ENCODE measurements at regions not wholly inside any gene's neighbourhood (a gene's known extent, or its start where the extent isn't known, plus 50 kb on each side); places are given as distances from the start of the nearest gene placed in this dataset.
A peak's percentile ranks its signal among the peaks of the same experiment; 100 is the strongest.

- TF ChIP-seq, protein P1, sequence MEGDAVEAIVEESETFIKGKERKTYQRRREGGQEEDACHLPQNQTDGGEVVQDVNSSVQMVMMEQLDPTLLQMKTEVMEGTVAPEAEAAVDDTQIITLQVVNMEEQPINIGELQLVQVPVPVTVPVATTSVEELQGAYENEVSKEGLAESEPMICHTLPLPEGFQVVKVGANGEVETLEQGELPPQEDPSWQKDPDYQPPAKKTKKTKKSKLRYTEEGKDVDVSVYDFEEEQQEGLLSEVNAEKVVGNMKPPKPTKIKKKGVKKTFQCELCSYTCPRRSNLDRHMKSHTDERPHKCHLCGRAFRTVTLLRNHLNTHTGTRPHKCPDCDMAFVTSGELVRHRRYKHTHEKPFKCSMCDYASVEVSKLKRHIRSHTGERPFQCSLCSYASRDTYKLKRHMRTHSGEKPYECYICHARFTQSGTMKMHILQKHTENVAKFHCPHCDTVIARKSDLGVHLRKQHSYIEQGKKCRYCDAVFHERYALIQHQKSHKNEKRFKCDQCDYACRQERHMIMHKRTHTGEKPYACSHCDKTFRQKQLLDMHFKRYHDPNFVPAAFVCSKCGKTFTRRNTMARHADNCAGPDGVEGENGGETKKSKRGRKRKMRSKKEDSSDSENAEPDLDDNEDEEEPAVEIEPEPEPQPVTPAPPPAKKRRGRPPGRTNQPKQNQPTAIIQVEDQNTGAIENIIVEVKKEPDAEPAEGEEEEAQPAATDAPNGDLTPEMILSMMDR (IDR thresholded peaks at IDR 0.05; ENCODE audit: insufficient read depth, low read depth, low read length), result no peak
- Histone ChIP-seq H3K36me3 (ENCODE audit: control insufficient read depth, insufficient read depth, low read length) (peaks cover 75% of the 10 kb centered on the region), H3K4me3 (ENCODE audit: low read depth, low read length) (no peak overlapping the region), H3K27me3 (ENCODE audit: control insufficient read depth, insufficient read depth, low read length) (no peaks in the 10 kb centered on the region)
- no peak for DNase-seq (ENCODE audit: low read depth)
- ChIA-PET POLR2A (no interaction called here), CTCF (interaction anchor here (0.6 kb wide), 1 partner anchor 11 kb away, joined by 4 read pairs; no protein-coding TSS in a partner anchor)
Observed at GRCh38 chr22:46100401-46101105, 49.8 kb upstream of the PPARA start.

Small RNA genes in the stretch of these regions (small RNA-seq; reads per million reads assigned to genes)
- 6.7 reads per million, percentile 70 among the genes with 10 or more reads in this experiment for gene MIR3619 (ENCODE audit: insufficient read length, low read depth, low replicate concordance)

All from BJ (cell line).